HG02884 (cell line): ENCODE measurements at regions not wholly inside any gene's neighbourhood (a gene's known extent, or its start where the extent isn't known, plus 50 kb on each side); places are given as distances from the start of the nearest gene placed in this dataset.
"Not testable (repeated sequence)": the region's sequence is repeated elsewhere in the genome, so short reads cannot be mapped to it uniquely, and the experiment has no call there.

Source experiments
- ATAC-seq: cut with Tn5 transposase; IDR thresholded peaks from one replicate; pipeline ENCODE4 v1.9.1; 2021; ENCODE audit warnings: mild to moderate bottlenecking, moderate library complexity; ENCODE audit not compliant: unreplicated experiment

GRCh38 chr1:4062560-4062959 lies 162.5 kb upstream of the C1orf174 start:
- no peak for ATAC-seq

- ATAC-seq, result no peak
These were observed 162.9 kb upstream of the C1orf174 start for GRCh38 chr1:4062992-4063391.

GRCh38 chr1:4063516-4063915 lies 163.4 kb upstream of the C1orf174 start:
- ATAC-seq, result no peak

GRCh38 chr1:4064150-4064889 lies 164.2 kb upstream of the C1orf174 start:
- no peak for ATAC-seq

- ATAC-seq, result no peak
These were observed 167.0 kb upstream of the C1orf174 start for GRCh38 chr1:4066860-4067599.

GRCh38 chr1:4068076-4068475 lies 168.0 kb upstream of the C1orf174 start:
- no peak for ATAC-seq

GRCh38 chr1:4071653-4072052 lies 171.6 kb upstream of the C1orf174 start:
- ATAC-seq, result no peak

- ATAC-seq, result no peak
These were observed 172.5 kb upstream of the C1orf174 start for GRCh38 chr1:4072481-4073153.

GRCh38 chr1:4075436-4076225 lies 175.6 kb upstream of the C1orf174 start:
- no peak for ATAC-seq

GRCh38 chr1:4076346-4076745 lies 176.3 kb upstream of the C1orf174 start:
- ATAC-seq, result no peak

- not testable (repeated sequence) for ATAC-seq
These were observed 178.3 kb upstream of the C1orf174 start for GRCh38 chr1:4078091-4078962.

- ATAC-seq, result no peak
These were observed 179.7 kb upstream of the C1orf174 start for GRCh38 chr1:4079815-4080214.

- no peak for ATAC-seq
These were observed 182.0 kb upstream of the C1orf174 start for GRCh38 chr1:4081806-4082711.

- ATAC-seq, result no peak
These were observed 183.4 kb upstream of the C1orf174 start for GRCh38 chr1:4083231-4084047.

- no peak for ATAC-seq
These were observed 184.0 kb upstream of the C1orf174 start for GRCh38 chr1:4084048-4084431.

- no peak for ATAC-seq
These were observed 184.4 kb upstream of the C1orf174 start for GRCh38 chr1:4084446-4084845.

GRCh38 chr1:4084896-4085295 lies 184.8 kb upstream of the C1orf174 start:
- no peak for ATAC-seq

- no peak for ATAC-seq
These were observed 185.5 kb upstream of the C1orf174 start for GRCh38 chr1:4085546-4085945.
